ENCODE measurements at regions not wholly inside any gene's neighbourhood (a gene's known extent, or its start where the extent isn't known, plus 50 kb on each side); places are given as distances from the start of the nearest gene placed in this dataset.
"Not testable (repeated sequence)": the region's sequence is repeated elsewhere in the genome, so short reads cannot be mapped to it uniquely, and the experiment has no call there.

GRCh38 chr2:82013641-82014040 is 1709.1 kb upstream of the LRRTM1 start:
- TF ChIP-seq CTCF (optimal IDR thresholded peaks at IDR 0.05 in 1 of 3, IDR thresholded peaks at IDR 0.05 in 1 of 3, conservative IDR thresholded peaks at IDR 0.05 in 1 of 3; ENCODE audit: extremely low read depth in 1 of 3, insufficient read depth in 2 of 3, low read length in 3 of 3) = no peak
- no peak for TF ChIP-seq EZH2 (IDR thresholded peaks at IDR 0.05; ENCODE audit: low read length)
- Histone ChIP-seq H3K9me3 (ENCODE audit: control insufficient read depth, low read depth, low read length) (no peaks in the 10 kb centered on the region), H3K79me2 (ENCODE audit: control insufficient read depth, insufficient read depth, low read length) (no peaks in the 10 kb centered on the region), H2AFZ (ENCODE audit: control insufficient read depth, low read length) (no peak overlapping the region), H3K4me2 (ENCODE audit: control insufficient read depth, extremely low read depth, insufficient read depth, low read depth, low read length) (no peak overlapping the region), H3K27me3 (ENCODE audit: control insufficient read depth, extremely low read depth, insufficient read depth, low read length) (no peaks in the 10 kb centered on the region), H3K4me3 (ENCODE audit: control insufficient read depth in 2 of 3, extremely low read depth in 1 of 3, insufficient read depth in 2 of 3, low read depth in 1 of 3, low read length in 3 of 3) (no peak overlapping the region), H3K9me1 (ENCODE audit: control insufficient read depth, extremely low read depth, insufficient read depth, low read length) (no peaks in the 10 kb centered on the region), H3K27ac (ENCODE audit: control insufficient read depth, insufficient read depth, low read length) (no peak overlapping the region), H3K36me3 (ENCODE audit: control insufficient read depth in 2 of 2, extremely low read depth in 1 of 2, insufficient read depth in 2 of 2, low read length in 2 of 2) (no peaks in the 10 kb centered on the region), H3K4me1 (ENCODE audit: control insufficient read depth, extremely low read depth, insufficient read depth, low read length) (no peaks in the 10 kb centered on the region), H3K9ac (ENCODE audit: control insufficient read depth, extremely low read depth, insufficient read depth, low read length) (no peak overlapping the region), H4K20me1 (ENCODE audit: control insufficient read depth, extremely low read depth, insufficient read depth, low read length) (no peaks in the 10 kb centered on the region)
- DNase-seq (ENCODE audit: low read depth, low spot score) = no peak
- FAIRE-seq = no peak
- dilution Hi-C loops (cut with MboI; ENCODE audit: extremely low pct_ligation_motif_present, low sequenced_read_pairs) = no loop called here

DNA sequence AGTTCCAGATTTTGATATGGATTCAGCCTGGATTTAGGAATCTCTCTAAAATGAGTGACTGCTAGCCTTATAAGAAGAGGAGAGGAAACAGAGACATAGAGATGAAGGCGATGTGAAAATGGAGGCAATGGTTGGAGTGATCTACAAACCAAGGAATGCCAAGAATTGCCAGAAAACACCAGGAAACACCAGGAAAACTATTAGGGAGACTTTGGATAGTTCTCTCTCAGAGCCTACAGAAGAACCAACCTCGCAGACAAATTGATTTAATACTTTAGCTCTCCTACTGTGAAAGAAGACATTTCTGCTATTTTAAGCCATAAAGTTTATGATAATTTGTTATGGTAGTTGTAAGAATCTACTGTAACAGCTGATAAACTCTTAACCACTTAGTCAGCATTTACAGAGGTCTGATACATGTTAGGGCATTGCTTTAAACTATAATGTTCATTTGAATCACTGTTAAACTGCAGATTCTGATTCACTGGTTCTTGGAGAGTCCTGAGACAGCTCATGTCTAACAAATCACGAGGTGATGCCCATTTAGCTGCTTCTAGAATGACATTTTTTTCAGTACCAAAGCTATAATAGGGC is 1702.6 kb upstream of the LRRTM1 start:
- Histone ChIP-seq H3K27me3 (ENCODE audit: control insufficient read depth, extremely low read depth, insufficient read depth, low read length) (no peaks in the 10 kb centered on the region), H3K27ac (ENCODE audit: control insufficient read depth, insufficient read depth, low read length) (no peak overlapping the region), H4K20me1 (ENCODE audit: control insufficient read depth, extremely low read depth, insufficient read depth, low read length) (no peaks in the 10 kb centered on the region), H3K4me3 (ENCODE audit: control insufficient read depth in 2 of 3, extremely low read depth in 1 of 3, insufficient read depth in 2 of 3, low read depth in 1 of 3, low read length in 3 of 3) (no peak overlapping the region), H3K4me1 (ENCODE audit: control insufficient read depth, extremely low read depth, insufficient read depth, low read length) (no peaks in the 10 kb centered on the region), H3K9me1 (ENCODE audit: control insufficient read depth, extremely low read depth, insufficient read depth, low read length) (no peaks in the 10 kb centered on the region), H3K79me2 (ENCODE audit: control insufficient read depth, insufficient read depth, low read length) (no peaks in the 10 kb centered on the region), H2AFZ (ENCODE audit: control insufficient read depth, low read length) (no peak overlapping the region), H3K9ac (ENCODE audit: control insufficient read depth, extremely low read depth, insufficient read depth, low read length) (no peak overlapping the region), H3K4me2 (ENCODE audit: control insufficient read depth, extremely low read depth, insufficient read depth, low read depth, low read length) (no peak overlapping the region), H3K36me3 (ENCODE audit: control insufficient read depth in 2 of 2, extremely low read depth in 1 of 2, insufficient read depth in 2 of 2, low read length in 2 of 2) (no peaks in the 10 kb centered on the region), H3K9me3 (ENCODE audit: control insufficient read depth, low read depth, low read length) (no peaks in the 10 kb centered on the region)
- TF ChIP-seq EZH2 (IDR thresholded peaks at IDR 0.05; ENCODE audit: low read length) = no peak
- TF ChIP-seq CTCF (optimal IDR thresholded peaks at IDR 0.05 in 1 of 3, IDR thresholded peaks at IDR 0.05 in 1 of 3, conservative IDR thresholded peaks at IDR 0.05 in 1 of 3; ENCODE audit: extremely low read depth in 1 of 3, insufficient read depth in 2 of 3, low read length in 3 of 3) = no peak
- dilution Hi-C loops (cut with MboI; ENCODE audit: extremely low pct_ligation_motif_present, low sequenced_read_pairs) = no loop called here
- DNase-seq (ENCODE audit: low read depth, low spot score) = no peak
- FAIRE-seq = no peak

- FAIRE-seq; H4K20me1 ChIP-seq (ENCODE audit: control insufficient read depth, extremely low read depth, insufficient read depth, low read length); H3K27me3 ChIP-seq (ENCODE audit: control insufficient read depth, extremely low read depth, insufficient read depth, low read length); H2AFZ ChIP-seq (ENCODE audit: control insufficient read depth, low read length); H3K27ac ChIP-seq (ENCODE audit: control insufficient read depth, insufficient read depth, low read length); H3K4me3 ChIP-seq (ENCODE audit: control insufficient read depth in 2 of 3, extremely low read depth in 1 of 3, insufficient read depth in 2 of 3, low read depth in 1 of 3, low read length in 3 of 3); H3K4me2 ChIP-seq (ENCODE audit: control insufficient read depth, extremely low read depth, insufficient read depth, low read depth, low read length); H3K9me3 ChIP-seq (ENCODE audit: control insufficient read depth, low read depth, low read length); dilution Hi-C loops (cut with MboI; ENCODE audit: extremely low pct_ligation_motif_present, low sequenced_read_pairs); H3K9ac ChIP-seq (ENCODE audit: control insufficient read depth, extremely low read depth, insufficient read depth, low read length); DNase-seq (ENCODE audit: low read depth, low spot score); H3K4me1 ChIP-seq (ENCODE audit: control insufficient read depth, extremely low read depth, insufficient read depth, low read length); H3K79me2 ChIP-seq (ENCODE audit: control insufficient read depth, insufficient read depth, low read length); H3K36me3 ChIP-seq (ENCODE audit: control insufficient read depth in 2 of 2, extremely low read depth in 1 of 2, insufficient read depth in 2 of 2, low read length in 2 of 2); H3K9me1 ChIP-seq (ENCODE audit: control insufficient read depth, extremely low read depth, insufficient read depth, low read length): not testable (repeated sequence)
Observed at GRCh38 chr2:82005889-82006288, 1701.3 kb upstream of the LRRTM1 start.
